HG03103 (cell line): ENCODE measurements at regions not wholly inside any gene's neighbourhood (a gene's known extent, or its start where the extent isn't known, plus 50 kb on each side); places are given as distances from the start of the nearest gene placed in this dataset.
A peak's percentile ranks its signal among the peaks of the same experiment; 100 is the strongest.
"Not testable (repeated sequence)": the region's sequence is repeated elsewhere in the genome, so short reads cannot be mapped to it uniquely, and the experiment has no call there.

Experiments used
- ATAC-seq: cut with Tn5 transposase; IDR thresholded peaks from one replicate; pipeline ENCODE4 v1.9.1; 2021; ENCODE audit warnings: low read depth; ENCODE audit not compliant: unreplicated experiment

DNA sequence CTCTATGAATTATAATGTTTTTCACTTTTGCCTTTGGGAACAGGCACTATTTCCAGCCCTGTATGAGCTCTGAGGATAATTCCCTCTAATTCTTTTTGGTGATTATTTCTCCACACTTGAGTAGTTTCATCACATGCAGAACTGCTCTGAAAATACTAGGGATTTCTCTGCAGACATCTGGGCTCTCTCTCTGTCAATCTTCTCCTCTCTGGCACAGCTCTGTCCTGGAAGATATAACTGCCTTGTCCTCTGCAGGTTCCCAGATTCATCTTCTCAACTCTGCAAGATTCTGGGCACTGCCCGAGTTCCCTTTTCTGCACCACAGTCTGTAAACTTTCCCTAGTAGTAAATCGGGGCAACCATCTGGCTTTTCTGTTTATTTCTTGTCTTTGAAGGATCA, 131.3 kb upstream of the FMN2 start:
- ATAC-seq, result no peak

GRCh38 chr1:239963856-239964255, 127.8 kb upstream of the FMN2 start:
- no peak for ATAC-seq

DNA sequence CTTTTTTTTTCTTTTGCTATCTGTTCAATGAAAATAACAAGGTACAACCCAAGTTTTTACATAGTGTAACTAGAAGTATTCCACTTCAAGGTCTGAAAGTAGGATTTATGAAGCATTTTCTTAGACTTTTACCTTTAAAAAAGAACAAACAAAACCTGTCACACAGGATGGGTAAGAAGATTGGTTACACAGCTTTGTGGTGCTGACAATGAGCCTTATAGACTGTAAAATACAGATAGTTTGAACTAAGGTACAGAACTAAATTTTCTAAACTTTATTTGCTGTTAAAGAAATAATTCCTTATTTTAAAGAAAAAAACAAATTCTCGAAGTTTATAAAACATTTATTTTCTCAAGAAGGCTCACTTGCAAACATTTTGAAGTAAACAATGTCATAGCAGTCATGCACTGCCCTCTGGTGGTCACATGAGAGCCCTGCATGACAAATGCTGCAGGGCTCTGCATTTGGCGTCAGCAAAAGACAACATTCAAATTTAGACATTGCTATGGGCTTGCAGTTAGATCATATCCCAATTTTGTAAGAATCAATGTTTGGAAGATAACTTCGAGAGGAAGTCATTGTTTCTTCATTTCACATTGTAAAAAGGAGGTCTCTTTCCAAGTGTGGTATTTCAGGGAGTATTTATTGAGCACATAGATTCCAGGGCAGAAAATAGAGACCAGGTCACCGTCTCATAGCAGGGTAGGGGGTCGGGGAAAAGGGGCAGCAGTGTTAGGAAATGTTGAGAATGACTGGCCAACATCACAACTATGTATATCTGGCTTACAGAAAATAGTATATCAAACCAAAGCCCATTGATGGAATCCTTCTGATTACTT, 115.3 kb upstream of the FMN2 start:
- peak; percentile 97 for ATAC-seq

- ATAC-seq, result no peak
These were observed 114.3 kb upstream of the FMN2 start for GRCh38 chr1:239977416-239977815.

DNA sequence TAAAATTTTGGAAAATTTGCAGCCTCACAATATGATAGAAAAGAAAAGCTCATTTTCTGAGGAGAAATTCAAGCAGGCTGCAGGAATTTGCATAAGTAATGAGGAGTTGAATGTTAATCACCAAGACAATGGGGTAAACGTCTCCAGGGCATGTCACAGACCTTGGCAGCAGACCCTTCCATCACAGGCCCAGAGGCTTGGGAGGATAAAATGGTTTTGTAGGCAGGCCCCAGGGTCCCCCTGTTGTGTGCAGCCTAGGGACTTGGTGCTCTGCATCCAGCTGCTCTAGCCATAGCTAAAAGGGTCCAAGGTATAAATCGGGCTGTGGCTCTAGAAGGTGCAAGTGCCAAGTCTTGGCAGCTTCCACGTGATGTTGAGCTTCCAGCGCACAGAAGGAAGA, 112.2 kb upstream of the FMN2 start:
- ATAC-seq, result no peak

GRCh38 chr1:239982762-239983161, 108.9 kb upstream of the FMN2 start:
- ATAC-seq, result no peak

GRCh38 chr1:239985044-239985443, 106.6 kb upstream of the FMN2 start:
- ATAC-seq, result no peak

DNA sequence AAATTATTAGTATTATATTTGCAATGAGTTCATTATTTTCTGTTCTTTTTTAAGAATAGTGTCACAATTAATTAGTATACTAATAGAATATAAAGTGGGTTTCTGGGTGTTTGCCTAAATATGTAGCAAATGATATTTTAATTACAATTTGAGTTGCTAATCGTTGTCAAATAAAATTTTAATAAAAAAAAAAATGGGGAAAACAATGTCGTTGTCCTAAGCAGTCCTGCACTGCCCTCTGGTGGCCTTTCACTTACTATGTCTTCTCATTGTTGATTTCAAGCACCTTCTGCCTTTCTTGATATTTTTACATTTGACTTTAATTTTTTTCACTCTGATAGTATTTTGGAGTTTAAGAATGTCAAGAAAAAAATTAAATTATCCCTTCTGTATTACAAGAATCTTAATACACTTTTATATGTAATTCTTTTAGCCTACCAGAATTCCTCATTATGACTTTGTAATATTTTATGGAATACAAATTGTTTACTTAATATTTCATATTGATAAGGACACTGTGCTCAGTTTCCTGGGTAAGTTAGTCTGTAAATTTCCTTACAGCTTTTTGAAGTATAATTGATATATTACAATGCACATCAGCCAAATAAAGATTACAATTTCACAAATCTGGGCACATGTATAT, 104.5 kb upstream of the FMN2 start:
- ATAC-seq, result no peak

GRCh38 chr1:239989990-239990389, 101.7 kb upstream of the FMN2 start:
- ATAC-seq, result no peak

DNA sequence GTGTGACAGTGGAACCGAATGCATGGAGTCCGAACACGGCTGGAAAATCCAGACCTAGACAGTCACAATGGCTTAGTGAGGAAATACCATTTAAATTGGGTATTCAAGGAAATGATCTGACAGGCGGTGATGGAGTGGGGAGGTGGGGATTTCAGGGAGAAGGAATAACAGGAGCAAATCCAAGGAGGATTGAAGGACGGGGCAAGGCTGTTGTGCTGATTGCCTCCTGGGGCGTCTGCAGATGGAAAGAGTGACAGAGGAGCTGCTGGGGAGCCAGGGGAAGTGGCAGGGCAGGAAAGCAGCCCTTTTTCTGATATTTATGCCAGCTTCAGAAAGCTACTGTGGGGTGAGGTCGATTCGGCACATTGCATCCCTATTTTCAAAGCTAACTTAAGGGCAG, 99.1 kb upstream of the FMN2 start:
- ATAC-seq, result not testable (repeated sequence)

DNA sequence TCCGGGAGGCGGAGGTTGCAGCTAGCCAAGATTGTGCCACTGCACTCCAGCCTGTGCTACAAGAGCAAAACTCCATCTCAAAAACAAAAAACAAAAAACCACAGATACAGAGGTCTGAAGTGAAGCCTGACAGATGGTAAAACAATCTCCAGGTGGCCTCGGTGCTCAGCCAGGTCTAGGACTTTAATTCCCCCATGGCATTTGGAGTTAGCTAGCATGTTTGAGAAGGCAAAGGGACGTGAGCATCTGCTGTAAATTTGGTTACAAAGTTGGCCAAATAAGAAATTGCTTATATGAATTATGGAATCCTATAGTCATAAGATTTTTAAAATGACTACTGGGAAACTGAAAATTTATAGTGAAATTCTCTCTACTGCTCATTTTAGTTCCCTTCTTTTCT, 98.3 kb upstream of the FMN2 start:
- ATAC-seq, result no peak

DNA sequence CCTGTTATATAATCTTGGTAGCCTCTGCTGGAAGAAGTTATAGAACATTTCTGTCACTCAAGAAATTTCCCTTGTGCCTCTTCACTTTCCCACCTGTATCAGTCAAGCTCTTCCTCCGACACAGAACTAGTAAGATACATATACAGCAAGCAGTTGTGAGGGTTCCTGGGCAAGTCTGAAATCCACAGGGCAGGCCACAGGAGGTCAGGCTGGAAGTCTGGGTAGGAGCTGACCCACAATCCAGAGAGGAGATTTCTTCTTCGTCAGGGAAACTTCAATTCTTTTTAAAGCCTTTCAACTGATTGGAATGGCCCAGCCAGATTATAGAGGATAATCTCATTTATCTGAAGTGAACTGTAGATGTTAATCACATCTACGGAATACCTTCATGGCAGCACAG, 96.4 kb upstream of the FMN2 start:
- no peak for ATAC-seq

DNA sequence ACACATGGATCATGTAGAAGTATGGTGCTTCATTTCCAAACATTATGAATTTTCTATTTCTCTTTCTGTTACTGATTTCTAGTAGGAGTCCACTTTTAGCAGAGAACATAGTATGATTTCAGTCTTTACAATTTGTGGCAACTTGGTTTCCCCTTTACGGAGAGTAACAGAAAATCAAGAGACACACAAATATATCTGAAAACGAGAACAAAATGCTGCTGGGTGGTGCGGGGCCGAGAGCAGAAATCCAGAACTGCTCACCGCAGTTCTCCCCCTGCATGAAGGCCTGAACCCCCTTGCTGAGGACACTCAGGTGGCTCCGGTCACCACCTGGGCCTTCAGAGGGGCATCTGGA, 94.5 kb upstream of the FMN2 start:
- ATAC-seq, result no peak

GRCh38 chr1:239997515-239998311, 94.0 kb upstream of the FMN2 start:
- no peak for ATAC-seq

- no peak for ATAC-seq
These were observed 93.4 kb upstream of the FMN2 start for GRCh38 chr1:239998312-239998649.

DNA sequence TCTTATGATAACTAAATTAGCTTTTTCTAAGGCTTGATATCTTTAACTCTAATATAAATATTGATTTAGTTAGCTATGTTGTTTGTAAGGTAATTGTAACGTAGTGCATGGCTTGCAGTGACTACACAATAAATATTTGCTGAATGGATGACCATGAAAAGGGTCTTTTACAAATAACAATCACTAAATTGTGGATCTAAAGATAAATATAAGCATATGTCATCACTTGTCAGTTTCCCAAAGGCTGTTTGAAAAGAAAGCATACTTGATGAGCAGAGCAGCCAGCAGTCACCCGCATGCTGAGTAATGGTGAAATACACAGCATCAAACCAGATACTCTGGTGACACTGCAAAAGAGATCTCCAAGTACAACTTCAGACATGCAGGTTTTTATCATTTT, 92.5 kb upstream of the FMN2 start:
- ATAC-seq, result no peak

- no peak for ATAC-seq
These were observed 91.0 kb upstream of the FMN2 start for GRCh38 chr1:240000634-240001033.

- no peak for ATAC-seq
These were observed 90.4 kb upstream of the FMN2 start for GRCh38 chr1:240001177-240001740.

DNA sequence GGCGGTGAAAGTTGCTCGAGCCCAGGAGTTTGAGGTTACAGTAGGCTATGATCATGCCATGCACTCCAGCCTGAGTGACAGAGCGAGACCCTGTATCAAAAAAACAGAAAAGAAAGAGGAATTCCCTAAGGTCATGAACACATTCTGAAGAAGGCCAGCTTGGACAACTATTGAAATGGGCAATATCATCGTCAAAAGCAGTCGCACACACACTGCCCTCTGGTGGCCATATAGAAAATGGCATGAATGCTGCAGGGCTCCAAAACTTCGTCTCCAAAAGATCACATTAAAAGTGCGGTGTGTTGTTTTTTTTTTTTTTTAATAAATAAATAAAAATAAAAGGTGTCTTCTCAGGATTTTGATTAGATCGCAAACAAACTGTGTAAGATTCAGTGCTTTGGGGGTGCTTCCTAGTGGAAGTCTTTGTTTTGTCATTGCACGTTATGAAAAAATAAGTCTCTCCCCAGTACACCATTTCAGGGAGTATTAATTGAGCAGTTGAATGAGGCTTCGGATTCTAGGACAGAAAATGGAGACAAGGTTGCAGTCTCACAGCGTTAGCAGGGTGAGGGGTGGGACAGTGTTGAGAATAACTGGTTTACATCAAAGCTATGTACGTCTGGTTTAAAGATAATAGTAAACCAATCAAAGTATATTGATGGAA, 87.5 kb upstream of the FMN2 start:
- ATAC-seq, result no peak

DNA sequence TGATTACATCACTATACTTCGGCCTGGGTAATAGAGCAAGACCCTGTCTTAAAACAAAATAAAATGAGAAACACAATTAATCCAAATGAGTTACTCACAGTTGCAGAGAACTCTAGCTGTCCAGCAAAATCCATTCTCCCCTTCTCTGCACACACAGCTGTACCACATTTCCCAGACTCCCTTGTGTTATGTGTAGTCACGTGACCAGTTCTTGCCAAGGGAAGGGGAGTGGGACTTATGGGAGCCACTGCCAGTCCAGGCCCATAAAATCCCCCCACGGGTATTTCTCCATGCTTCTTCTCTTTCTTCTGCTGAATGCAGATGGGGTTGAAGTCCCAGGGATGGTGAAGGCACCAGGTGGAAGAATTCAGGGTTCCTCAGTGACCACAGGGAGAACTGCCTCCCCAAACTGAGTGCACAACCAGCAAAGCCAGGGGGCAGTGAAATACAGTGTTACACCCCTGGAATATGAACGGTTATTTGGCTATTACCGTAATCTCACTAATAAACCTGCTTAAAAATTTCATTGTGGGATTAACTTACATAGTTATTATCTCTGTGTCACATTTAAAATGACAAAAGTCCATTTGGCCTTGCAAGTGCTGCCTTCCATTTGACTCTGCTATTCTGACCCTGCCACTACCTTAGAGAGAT, 85.6 kb upstream of the FMN2 start:
- ATAC-seq, result no peak
